HG03558 (cell line): ENCODE measurements at regions not wholly inside any gene's neighbourhood (a gene's known extent, or its start where the extent isn't known, plus 50 kb on each side); places are given as distances from the start of the nearest gene placed in this dataset.
"Not testable (repeated sequence)": the region's sequence is repeated elsewhere in the genome, so short reads cannot be mapped to it uniquely, and the experiment has no call there.

Experiments
- ATAC-seq: cut with Tn5 transposase; IDR thresholded peaks from one replicate; pipeline ENCODE4 v1.9.1; 2021; ENCODE audit warnings: moderate number of reproducible peaks; ENCODE audit not compliant: unreplicated experiment; ENCODE audit errors: extremely low read depth

GRCh38 chr10:6786579-6787031 is 206.5 kb upstream of the PRKCQ start:
- ATAC-seq: no peak

GRCh38 chr10:6784429-6784828 is 204.4 kb upstream of the PRKCQ start:
- not testable (repeated sequence) for ATAC-seq

GRCh38 chr10:6783471-6783870 is 203.4 kb upstream of the PRKCQ start:
- ATAC-seq: no peak

GRCh38 chr10:6782378-6782777 is 202.3 kb upstream of the PRKCQ start:
- no peak for ATAC-seq

- peak; percentile 41 for ATAC-seq
These were observed 201.2 kb upstream of the PRKCQ start for GRCh38 chr10:6781133-6781770.

- ATAC-seq: no peak
These were observed 200.1 kb upstream of the PRKCQ start for GRCh38 chr10:6780008-6780677.

- no peak for ATAC-seq
These were observed 199.1 kb upstream of the PRKCQ start for GRCh38 chr10:6778992-6779701.

- no peak for ATAC-seq
These were observed 196.1 kb upstream of the PRKCQ start for GRCh38 chr10:6776170-6776569.

- ATAC-seq: no peak
These were observed 194.3 kb upstream of the PRKCQ start for GRCh38 chr10:6774406-6774805.

GRCh38 chr10:6771331-6771730 is 191.3 kb upstream of the PRKCQ start:
- ATAC-seq: no peak

- no peak for ATAC-seq
These were observed 190.8 kb upstream of the PRKCQ start for GRCh38 chr10:6770846-6771245.

GRCh38 chr10:6769704-6770417 is 189.8 kb upstream of the PRKCQ start:
- no peak for ATAC-seq

- no peak for ATAC-seq
These were observed 186.2 kb upstream of the PRKCQ start for GRCh38 chr10:6766131-6766801.

- ATAC-seq: no peak
These were observed 183.3 kb upstream of the PRKCQ start for GRCh38 chr10:6763423-6763822.

GRCh38 chr10:6763001-6763400 is 182.9 kb upstream of the PRKCQ start:
- no peak for ATAC-seq

GRCh38 chr10:6759961-6760360 is 179.9 kb upstream of the PRKCQ start:
- ATAC-seq: no peak

GRCh38 chr10:6757158-6757557 is 177.1 kb upstream of the PRKCQ start:
- no peak for ATAC-seq

- ATAC-seq: no peak
These were observed 176.6 kb upstream of the PRKCQ start for GRCh38 chr10:6756716-6757115.

GRCh38 chr10:6755781-6756460 is 175.8 kb upstream of the PRKCQ start:
- ATAC-seq: no peak

- ATAC-seq: no peak
These were observed 173.6 kb upstream of the PRKCQ start for GRCh38 chr10:6753644-6754043.
